C1 segment of cervical spinal cord (tissue), 14 donors: ENCODE measurements at regions not wholly inside any gene's neighbourhood (a gene's known extent, or its start where the extent isn't known, plus 50 kb on each side); places are given as distances from the start of the nearest gene placed in this dataset.
"Not testable (repeated sequence)": the region's sequence is repeated elsewhere in the genome, so short reads cannot be mapped to it uniquely, and the experiment has no call there.

Source experiments
- DNase-seq, 14 donors: peaks; one replicate each; lab custom pipeline; 2025; lab: John Stamatoyannopoulos, UW

- no peak for DNase-seq
Measured at GRCh38 chr21:23624281-23624680, 1983.0 kb downstream of the MRPL39 start.

GRCh38 chr21:23613014-23613413 lies 1994.3 kb downstream of the MRPL39 start:
- DNase-seq = no peak

DNA sequence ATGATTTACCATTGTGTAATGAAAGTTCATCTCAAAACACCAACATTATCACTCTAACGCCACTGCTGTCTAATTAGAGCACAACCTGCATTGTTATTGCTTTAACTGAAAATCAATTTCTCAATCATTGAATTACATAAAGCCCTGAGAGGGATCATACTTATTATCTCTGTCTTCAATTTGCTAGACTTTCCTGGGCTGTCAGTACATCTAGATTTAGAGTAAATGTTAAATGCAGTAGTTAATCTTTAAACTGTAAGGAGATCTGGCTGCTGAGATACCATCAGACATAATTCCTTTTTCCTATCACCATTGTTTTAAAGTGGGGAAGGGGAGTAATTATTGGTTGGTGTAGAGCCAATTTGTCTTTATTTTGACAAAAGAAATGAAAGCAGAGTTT lies 1995.1 kb downstream of the MRPL39 start:
- DNase-seq = no peak

- no peak for DNase-seq
Measured at GRCh38 chr21:23607782-23608431, 1999.4 kb downstream of the MRPL39 start.

DNA sequence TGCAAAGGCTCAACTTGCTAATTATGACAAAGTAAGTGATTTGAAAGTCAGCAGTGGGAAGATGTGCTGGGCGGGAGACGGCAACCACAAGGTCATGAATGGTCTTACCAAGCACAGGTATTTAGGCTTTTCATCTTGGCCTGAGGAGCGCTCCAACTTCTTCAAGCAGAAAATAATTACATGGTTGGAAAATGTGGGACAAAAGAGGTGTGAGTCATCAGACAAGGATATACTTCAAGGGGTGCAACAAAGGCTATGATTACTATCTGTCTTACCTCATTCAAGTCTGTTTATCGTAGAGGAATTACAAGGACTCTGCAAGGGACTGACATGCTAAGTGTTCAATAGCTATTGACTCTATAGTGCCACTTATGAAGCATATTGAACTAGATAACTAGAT lies 2005.7 kb downstream of the MRPL39 start:
- no peak for DNase-seq

- no peak for DNase-seq
Measured at GRCh38 chr21:23593582-23593981, 2013.7 kb downstream of the MRPL39 start.

GRCh38 chr21:23585419-23585818 lies 2021.9 kb downstream of the MRPL39 start:
- DNase-seq = no peak

DNA sequence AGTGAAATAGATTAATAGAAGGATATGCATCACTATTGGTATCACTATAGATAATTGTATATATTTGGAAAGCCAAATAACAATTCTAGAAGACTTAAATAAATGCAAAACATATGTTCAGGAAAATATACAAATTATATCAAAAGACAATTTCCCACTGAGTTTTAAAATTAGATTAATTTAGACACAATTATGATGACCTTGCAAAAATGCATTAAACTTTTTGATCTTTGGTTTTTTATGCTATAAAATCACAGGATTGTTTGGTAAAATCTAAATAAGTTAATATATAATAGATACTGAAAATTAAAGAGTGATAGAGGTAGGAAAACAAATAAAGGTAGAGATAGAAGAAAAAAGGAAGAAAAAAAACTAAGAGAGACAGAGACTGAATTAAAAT lies 2027.7 kb downstream of the MRPL39 start:
- DNase-seq = no peak

DNA sequence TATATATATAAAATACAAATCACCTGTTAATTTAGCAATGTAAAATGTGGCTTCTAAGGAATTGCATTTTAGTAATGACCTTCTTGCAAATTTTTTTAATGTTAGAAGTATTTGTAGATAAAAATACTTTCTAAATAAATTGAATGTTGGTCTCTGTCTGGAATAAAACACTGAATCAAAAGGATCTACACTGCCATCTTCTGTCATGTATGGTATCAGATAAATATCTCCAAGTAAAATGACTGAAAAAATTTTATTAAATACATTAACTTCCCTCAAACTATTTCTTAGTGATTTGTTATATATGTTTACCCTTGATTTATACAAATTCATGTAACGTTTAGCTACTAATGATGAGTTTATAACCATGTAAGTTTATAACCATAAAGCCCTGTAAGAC lies 2029.3 kb downstream of the MRPL39 start:
- no peak for DNase-seq

DNA sequence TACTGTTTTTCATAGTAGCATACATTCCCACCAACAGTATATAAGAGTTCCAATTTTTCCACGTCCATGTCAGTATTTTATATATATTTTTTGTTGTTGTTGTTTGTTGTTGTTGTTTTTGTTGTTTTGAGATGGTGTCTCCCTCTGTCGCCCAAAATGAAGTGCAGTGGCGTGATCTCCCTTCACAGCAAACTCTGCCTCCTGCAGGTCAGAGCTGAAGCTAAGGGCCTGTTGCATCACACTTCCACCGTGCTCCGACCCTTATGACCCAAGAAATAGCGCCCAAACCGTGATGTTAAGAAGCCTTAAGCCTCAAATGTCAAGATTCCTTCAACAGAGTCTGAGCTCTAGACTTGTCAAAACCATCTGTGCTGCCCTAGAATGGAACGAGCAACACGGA lies 2032.3 kb downstream of the MRPL39 start:
- no peak for DNase-seq

GRCh38 chr21:23548924-23549323 lies 2058.4 kb downstream of the MRPL39 start:
- not testable (repeated sequence) for DNase-seq

GRCh38 chr21:23543333-23543732 lies 2063.9 kb downstream of the MRPL39 start:
- no peak for DNase-seq

- no peak for DNase-seq
Measured at GRCh38 chr21:23542097-23542496, 2065.2 kb downstream of the MRPL39 start.

- DNase-seq = no peak
Measured at GRCh38 chr21:23541571-23541970, 2065.7 kb downstream of the MRPL39 start.

GRCh38 chr21:23534850-23535249 lies 2072.4 kb downstream of the MRPL39 start:
- DNase-seq = no peak

DNA sequence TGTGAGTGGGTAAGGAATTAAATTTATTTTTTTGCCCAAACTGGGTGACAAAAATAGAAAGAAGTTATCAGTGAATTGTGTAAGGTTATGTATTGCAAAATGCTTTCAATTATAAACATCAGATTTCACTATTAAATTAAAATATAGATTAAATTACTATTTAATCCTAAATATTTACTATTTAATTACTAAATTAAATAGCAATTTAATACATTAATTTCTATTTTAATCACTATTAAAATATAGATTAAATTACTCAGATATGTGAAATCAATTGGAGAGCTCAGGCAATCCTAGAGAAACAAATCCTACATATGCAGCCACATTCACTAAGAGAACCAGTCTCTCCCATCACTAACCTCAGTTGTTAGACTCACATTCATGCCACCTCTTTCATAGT lies 2075.8 kb downstream of the MRPL39 start:
- DNase-seq = no peak

DNA sequence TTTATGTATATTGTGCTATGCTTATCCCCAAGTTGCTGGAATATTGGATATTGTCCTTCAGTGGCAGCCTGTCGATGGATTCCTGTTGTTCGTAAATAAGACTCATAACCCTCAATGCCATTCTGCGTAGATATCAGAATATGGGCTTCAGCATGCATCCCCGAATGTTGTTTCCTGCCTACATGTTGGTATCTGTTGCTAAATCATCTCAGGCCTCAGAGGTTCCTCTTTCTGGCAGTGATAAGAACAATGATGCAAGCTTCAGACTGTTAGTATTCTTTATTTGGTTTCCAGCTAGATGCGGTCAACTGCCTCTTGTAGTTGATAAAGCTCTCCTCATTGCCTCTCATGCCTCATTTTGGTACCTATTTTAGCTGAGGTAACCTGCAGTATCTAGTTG lies 2082.6 kb downstream of the MRPL39 start:
- DNase-seq = no peak

DNA sequence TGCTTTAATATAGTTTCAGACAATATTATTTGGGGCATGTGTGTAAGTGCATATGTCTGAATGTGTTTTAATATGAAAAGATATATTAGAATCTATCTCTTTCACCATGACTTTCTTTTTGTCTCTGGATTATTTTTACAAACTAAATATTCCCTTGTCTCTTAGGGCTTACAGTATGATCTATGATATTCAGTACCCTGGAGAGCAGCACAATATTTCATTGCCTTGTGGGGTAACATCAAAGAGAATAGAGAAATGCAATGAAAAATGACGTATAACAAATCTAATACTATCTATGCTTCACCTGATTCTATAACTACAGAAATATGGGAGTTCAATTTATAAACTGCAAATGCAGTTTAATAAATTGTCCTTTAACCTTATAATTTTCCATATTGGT lies 2084.5 kb downstream of the MRPL39 start:
- no peak for DNase-seq

DNA sequence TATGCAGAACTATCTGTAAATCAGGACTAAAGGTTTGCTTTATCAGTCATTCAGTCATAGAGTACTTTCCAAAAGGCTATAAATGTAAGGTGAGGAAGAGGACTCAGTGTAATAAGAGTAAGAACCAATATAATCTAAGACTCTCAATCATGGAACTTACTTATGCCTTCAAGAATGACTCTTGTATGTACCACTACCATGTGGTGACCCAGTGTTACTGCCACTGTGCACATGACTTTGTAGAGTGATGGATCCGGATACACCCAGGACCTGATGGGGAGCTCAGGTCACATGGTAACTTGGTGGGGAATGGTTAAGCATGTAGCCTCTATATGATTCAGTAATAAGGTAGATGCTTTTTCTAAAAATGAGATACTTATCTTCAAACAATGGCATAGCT lies 2099.8 kb downstream of the MRPL39 start:
- no peak for DNase-seq

DNA sequence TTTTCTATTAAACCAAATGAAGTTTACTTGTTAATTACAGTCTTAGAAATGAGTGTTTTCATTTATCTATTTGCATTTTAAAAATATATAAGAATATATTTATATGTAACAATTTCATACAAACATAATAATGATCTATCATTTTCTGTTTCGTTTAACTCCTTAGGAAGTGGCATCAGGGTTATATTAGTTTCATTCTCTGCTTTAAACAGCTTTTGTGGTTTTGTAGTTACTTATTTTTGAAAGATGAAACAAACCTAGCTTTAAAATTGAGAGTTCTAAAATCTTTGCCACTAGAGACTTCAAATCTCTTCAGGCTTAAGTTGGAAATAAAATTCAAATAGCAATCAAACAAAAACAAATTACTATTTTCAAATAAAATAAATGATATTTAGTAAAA lies 2110.6 kb downstream of the MRPL39 start:
- no peak for DNase-seq

GRCh38 chr21:23488245-23488644 lies 2119.0 kb downstream of the MRPL39 start:
- no peak for DNase-seq

- no peak for DNase-seq
Measured at GRCh38 chr21:23480591-23481270, 2126.6 kb downstream of the MRPL39 start.

GRCh38 chr21:23478381-23478780 lies 2128.9 kb downstream of the MRPL39 start:
- DNase-seq = no peak
